Colonic mucosa (tissue), 4 donors: ENCODE measurements at regions not wholly inside any gene's neighbourhood (a gene's known extent, or its start where the extent isn't known, plus 50 kb on each side); places are given as distances from the start of the nearest gene placed in this dataset.

Experiments
- DNase-seq: peaks from one replicate; pipeline ENCODE4 v3.0.0-alpha.2; 2020
- H3K27ac ChIP-seq: fragments of 200-600 bp; one replicate; pipeline ENCODE4 v1.8.0; 2021
- H3K27me3 ChIP-seq: fragments of 200-600 bp; one replicate; pipeline ENCODE4 v1.8.0; 2021
- H3K36me3 ChIP-seq: fragments of 200-600 bp; one replicate; pipeline ENCODE4 v1.8.0; 2021
- H3K4me1 ChIP-seq: fragments of 200-600 bp; one replicate; pipeline ENCODE4 v1.8.0; 2021; ENCODE audit warnings: mild to moderate bottlenecking
- H3K4me3 ChIP-seq: fragments of 200-600 bp; one replicate; pipeline ENCODE4 v1.8.0; 2021
- H3K9ac ChIP-seq, 2 donors: one replicate each; pipeline ENCODE4 v1.7.0; 2013; ENCODE audit warnings: control low read depth in 2 of 2, low read depth in 2 of 2, low read length in 2 of 2
- H3K9me3 ChIP-seq: fragments of 200-600 bp; one replicate; pipeline ENCODE4 v1.8.0; 2021
- intact Hi-C: fragments of 100-400 bp; cut with DNase I; formaldehyde crosslinking; loops from one replicate; pipeline ENCODE4 v1.14.1; 2022
- TF ChIP-seq, protein P1 (sequence below): fragments of 200-600 bp; IDR thresholded peaks from one replicate; pipeline ENCODE4 v1.8.0; 2022; ENCODE audit warnings: antibody characterized with exemption, mild to moderate bottlenecking
- donor health status: healthy.
- donor health status: DM: no; HTN: no; CAD: no.
- donor health status: DM: no; HTN: no; CAD: no.

DNA sequence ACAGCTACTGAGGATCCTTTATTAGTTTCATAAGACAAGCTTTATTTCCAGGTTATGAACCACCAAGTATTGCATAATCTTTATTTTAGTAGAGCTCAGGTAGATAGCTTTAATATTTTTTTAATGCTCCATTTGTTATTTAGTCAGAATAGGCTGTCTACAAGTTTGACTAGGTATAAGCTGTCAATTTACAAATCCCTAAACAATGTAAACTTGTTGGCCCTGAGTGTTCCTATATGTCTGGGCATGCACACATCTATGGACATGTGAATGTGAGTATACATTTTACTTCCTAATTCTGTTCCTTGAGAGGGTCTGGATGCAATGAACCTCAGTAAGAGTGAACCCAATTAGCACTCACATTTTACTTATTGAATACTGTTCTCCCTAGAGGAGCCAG, 722.2 kb upstream of the PTPRD start:
- no peak overlapping the region for H3K4me3 ChIP-seq
- TF ChIP-seq, protein P1, sequence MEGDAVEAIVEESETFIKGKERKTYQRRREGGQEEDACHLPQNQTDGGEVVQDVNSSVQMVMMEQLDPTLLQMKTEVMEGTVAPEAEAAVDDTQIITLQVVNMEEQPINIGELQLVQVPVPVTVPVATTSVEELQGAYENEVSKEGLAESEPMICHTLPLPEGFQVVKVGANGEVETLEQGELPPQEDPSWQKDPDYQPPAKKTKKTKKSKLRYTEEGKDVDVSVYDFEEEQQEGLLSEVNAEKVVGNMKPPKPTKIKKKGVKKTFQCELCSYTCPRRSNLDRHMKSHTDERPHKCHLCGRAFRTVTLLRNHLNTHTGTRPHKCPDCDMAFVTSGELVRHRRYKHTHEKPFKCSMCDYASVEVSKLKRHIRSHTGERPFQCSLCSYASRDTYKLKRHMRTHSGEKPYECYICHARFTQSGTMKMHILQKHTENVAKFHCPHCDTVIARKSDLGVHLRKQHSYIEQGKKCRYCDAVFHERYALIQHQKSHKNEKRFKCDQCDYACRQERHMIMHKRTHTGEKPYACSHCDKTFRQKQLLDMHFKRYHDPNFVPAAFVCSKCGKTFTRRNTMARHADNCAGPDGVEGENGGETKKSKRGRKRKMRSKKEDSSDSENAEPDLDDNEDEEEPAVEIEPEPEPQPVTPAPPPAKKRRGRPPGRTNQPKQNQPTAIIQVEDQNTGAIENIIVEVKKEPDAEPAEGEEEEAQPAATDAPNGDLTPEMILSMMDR: no peak
- no peaks in the 10 kb centered on the region for H3K36me3 ChIP-seq
- no peaks in the 10 kb centered on the region for H3K4me1 ChIP-seq
- H3K27ac ChIP-seq: no peak overlapping the region
- intact Hi-C loops: no loop called here
- H3K9me3 ChIP-seq: no peaks in the 10 kb centered on the region
- H3K27me3 ChIP-seq: no peaks in the 10 kb centered on the region
- no peak for DNase-seq
- H3K9ac ChIP-seq: no peak overlapping the region

DNA sequence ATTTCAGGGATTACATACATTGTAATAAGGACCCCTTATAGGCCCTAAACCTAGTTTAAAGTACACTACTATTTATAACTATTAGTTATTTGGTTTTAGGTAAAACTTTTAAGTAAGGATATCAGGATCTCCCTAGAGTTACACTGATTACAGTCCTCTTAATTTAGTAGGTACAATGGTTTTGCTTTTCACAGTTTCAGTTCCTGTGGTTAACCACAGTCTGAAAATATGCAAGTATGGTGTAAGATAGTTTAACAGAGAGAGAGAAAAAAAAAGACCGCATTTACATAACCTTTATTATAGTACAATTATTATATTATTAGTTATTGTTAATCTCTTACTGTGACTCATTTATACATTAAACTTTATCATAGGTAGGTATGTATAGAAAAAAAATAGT, 725.3 kb upstream of the PTPRD start:
- DNase-seq: no peak
- no peaks in the 10 kb centered on the region for H3K4me1 ChIP-seq
- H3K4me3 ChIP-seq: no peak overlapping the region
- no peak overlapping the region for H3K9ac ChIP-seq
- H3K27me3 ChIP-seq: no peaks in the 10 kb centered on the region
- intact Hi-C loops: no loop called here
- H3K36me3 ChIP-seq: no peaks in the 10 kb centered on the region
- no peaks in the 10 kb centered on the region for H3K9me3 ChIP-seq
- TF ChIP-seq, protein P1: no peak
- H3K27ac ChIP-seq: no peak overlapping the region

DNA sequence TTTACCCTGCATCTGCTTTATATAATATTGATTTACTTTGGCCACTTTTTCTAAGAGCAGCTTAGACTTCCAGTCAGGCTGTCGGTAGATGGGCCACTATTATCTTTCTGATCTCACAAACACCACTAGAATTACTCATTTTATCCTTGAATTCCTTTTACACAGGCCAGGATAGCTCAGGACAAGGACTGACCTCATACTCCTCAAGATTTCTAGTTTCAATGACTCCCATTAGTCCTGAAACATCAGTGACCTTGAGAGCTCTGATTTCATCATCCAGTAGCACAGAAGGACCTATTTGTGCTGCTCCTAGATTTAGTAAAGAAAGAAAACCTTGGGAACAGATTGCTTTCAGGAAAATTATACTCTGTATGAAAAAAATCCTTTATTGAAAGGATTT, 727.9 kb upstream of the PTPRD start:
- intact Hi-C loops: no loop called here
- Histone ChIP-seq H3K4me3 (no peak overlapping the region), H3K36me3 (no peaks in the 10 kb centered on the region), H3K9me3 (no peaks in the 10 kb centered on the region), H3K9ac (no peak overlapping the region), H3K27me3 (no peaks in the 10 kb centered on the region), H3K27ac (no peak overlapping the region), H3K4me1 (no peaks in the 10 kb centered on the region)
- TF ChIP-seq, protein P1: no peak
- no peak for DNase-seq

DNA sequence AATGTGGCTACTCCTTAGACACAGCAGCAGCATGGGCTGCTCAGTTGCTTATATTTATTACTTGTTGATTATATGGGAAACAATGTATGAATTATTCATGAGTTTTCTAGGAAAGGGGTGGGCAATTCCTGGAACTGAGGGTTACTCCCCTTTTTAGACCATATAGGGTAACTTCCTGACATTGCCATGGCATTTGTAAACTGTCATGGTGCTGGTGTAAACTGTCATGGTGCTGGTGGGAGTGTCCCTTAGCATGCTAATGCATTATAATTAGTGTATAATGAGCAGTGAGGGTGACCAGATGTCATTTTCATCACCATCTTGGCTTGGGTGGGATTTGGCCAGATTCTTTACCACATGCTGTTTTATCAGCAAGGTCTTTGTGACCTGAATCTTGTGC, 734.6 kb upstream of the PTPRD start:
- H3K27me3 ChIP-seq: no peaks in the 10 kb centered on the region
- intact Hi-C loops: no loop called here
- TF ChIP-seq, protein P1: no peak
- no peaks in the 10 kb centered on the region for H3K36me3 ChIP-seq
- H3K9me3 ChIP-seq: peaks cover 2% of the 10 kb centered on the region
- H3K4me1 ChIP-seq: no peaks in the 10 kb centered on the region
- no peak overlapping the region for H3K27ac ChIP-seq
- no peak for DNase-seq
- H3K9ac ChIP-seq: no peak overlapping the region
- H3K4me3 ChIP-seq: no peak overlapping the region

DNA sequence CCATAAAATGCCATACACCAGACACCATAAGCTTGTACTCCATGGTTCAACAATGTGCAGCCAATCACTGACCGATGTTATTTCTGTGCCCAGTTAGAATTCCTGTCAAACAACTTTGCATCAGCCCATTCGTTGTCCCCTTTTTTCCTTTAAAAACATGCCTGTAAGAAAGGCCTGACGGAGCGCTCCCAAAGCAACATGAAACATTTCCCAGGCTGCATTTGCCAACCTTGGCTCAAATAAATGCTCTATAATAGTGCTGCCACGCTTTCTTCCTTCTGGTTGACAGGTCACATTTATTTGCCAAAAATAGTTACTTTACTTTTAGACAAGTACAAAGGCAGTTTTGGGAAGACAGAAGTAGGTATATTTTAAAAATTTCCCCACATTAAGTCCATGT, 735.6 kb upstream of the PTPRD start:
- H3K36me3 ChIP-seq: no peaks in the 10 kb centered on the region
- intact Hi-C loops: no loop called here
- no peak overlapping the region for H3K9ac ChIP-seq
- H3K4me3 ChIP-seq: no peak overlapping the region
- H3K4me1 ChIP-seq: no peaks in the 10 kb centered on the region
- no peaks in the 10 kb centered on the region for H3K27me3 ChIP-seq
- no peak overlapping the region for H3K27ac ChIP-seq
- TF ChIP-seq, protein P1: no peak
- DNase-seq: no peak
- peaks cover 2% of the 10 kb centered on the region for H3K9me3 ChIP-seq

DNA sequence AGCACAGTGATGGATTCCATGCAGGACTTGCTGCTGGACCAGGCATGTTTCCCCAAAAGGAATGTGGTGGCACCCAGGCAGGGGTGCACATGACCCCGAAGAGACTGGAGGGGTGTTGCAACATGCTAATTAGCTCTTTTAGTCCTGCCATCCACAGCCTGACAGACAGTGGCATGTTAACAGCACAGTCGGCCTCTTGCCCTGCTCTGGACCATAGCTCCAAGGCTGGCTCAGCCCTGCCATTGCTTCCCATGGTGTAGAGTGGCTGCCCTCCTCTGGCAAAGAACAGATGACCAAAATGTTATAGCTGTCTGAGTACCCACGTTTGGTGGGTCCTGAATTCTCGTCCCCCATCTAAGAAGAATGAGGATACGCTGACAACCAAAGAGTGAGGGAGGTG, 736.4 kb upstream of the PTPRD start:
- Histone ChIP-seq H3K4me3 (no peak overlapping the region), H3K9me3 (peaks cover 2% of the 10 kb centered on the region), H3K27me3 (no peaks in the 10 kb centered on the region), H3K36me3 (no peaks in the 10 kb centered on the region), H3K9ac (no peak overlapping the region), H3K27ac (no peak overlapping the region), H3K4me1 (no peaks in the 10 kb centered on the region)
- intact Hi-C loops: no loop called here
- TF ChIP-seq, protein P1: no peak
- no peak for DNase-seq
